Smooth muscle cell (in vitro differentiated cells): ENCODE measurements at regions not wholly inside any gene's neighbourhood (a gene's known extent, or its start where the extent isn't known, plus 50 kb on each side); places are given as distances from the start of the nearest gene placed in this dataset.
"Not testable (repeated sequence)": the region's sequence is repeated elsewhere in the genome, so short reads cannot be mapped to it uniquely, and the experiment has no call there.

Experiments
- DNase-seq: peaks from one replicate; lab custom pipeline; 2025; ENCODE audit not compliant: unreplicated experiment; lab: John Stamatoyannopoulos, UW
- H2AFZ ChIP-seq: fragments of 200-600 bp; sonication (generic); 2 replicates; pipeline ENCODE4 v1.6.0; 2016; ENCODE audit warnings: antibody characterized with exemption, low read depth, mild to moderate bottlenecking
- H3F3A ChIP-seq: fragments of 200-600 bp; sonication (generic); 2 replicates; pipeline ENCODE4 v1.6.0; 2017; ENCODE audit warnings: antibody characterized with exemption, low read depth
- H3K27ac ChIP-seq: fragments of 200-600 bp; sonication (generic); 2 replicates; pipeline ENCODE4 v1.5.1; 2016; ENCODE audit warnings: low read depth, mild to moderate bottlenecking
- H3K27me3 ChIP-seq: fragments of 200-600 bp; sonication (generic); 2 replicates; pipeline ENCODE4 v1.6.1; 2016; ENCODE audit warnings: low read depth, mild to moderate bottlenecking
- H3K36me3 ChIP-seq: fragments of 200-600 bp; sonication (generic); 2 replicates; pipeline ENCODE4 v1.5.1; 2016; ENCODE audit warnings: low read depth
- H3K4me1 ChIP-seq: fragments of 200-600 bp; sonication (generic); 2 replicates; pipeline ENCODE4 v1.5.1; 2016; ENCODE audit warnings: low read depth
- H3K4me2 ChIP-seq: fragments of 200-600 bp; sonication (generic); 2 replicates; pipeline ENCODE4 v1.6.0; 2016; ENCODE audit warnings: mild to moderate bottlenecking
- H3K4me3 ChIP-seq: fragments of 200-600 bp; sonication (generic); 2 replicates; pipeline ENCODE4 v1.5.1; 2016; ENCODE audit warnings: mild to moderate bottlenecking
- H3K79me2 ChIP-seq: fragments of 200-600 bp; sonication (generic); 2 replicates; pipeline ENCODE4 v1.6.0; 2016; ENCODE audit warnings: low read depth, mild to moderate bottlenecking
- H3K9ac ChIP-seq: fragments of 200-600 bp; sonication (generic); 2 replicates; pipeline ENCODE4 v1.6.0; 2016; ENCODE audit warnings: low read depth
- H3K9me3 ChIP-seq: fragments of 200-600 bp; sonication (generic); replicated peaks from 2 replicates; pipeline ENCODE4 v1.5.1; 2016; ENCODE audit warnings: low read depth
- H4K20me1 ChIP-seq: fragments of 200-600 bp; sonication (generic); 2 replicates; pipeline ENCODE4 v1.6.0; 2016; ENCODE audit warnings: low read depth
- CTCF ChIP-seq: fragments of 200-600 bp; sonication (generic); IDR thresholded peaks from 2 replicates; pipeline ENCODE4 v1.5.1; 2017; ENCODE audit warnings: borderline replicate concordance, mild to moderate bottlenecking, antibody characterized with exemption; ENCODE audit not compliant: insufficient read depth, poor library complexity, severe bottlenecking
- WGBS: methylation state at CpG from one replicate; pipeline ENCODE4 v1.1.7; 2016; ENCODE audit warnings: low lambda C conversion rate; 5-methylcytosine and 5-hydroxymethylcytosine counted together

GRCh38 chr5:58182287-58182841 lies 277.5 kb downstream of the PLK2 start:
- Histone ChIP-seq H3K4me1 (peaks cover 3% of the 10 kb centered on the region), H3K27me3 (no peaks in the 10 kb centered on the region), H3K36me3 (no peaks in the 10 kb centered on the region), H3K4me2 (peak overlapping the region; percentile 9), H3K4me3 (no peak overlapping the region), H3K9me3 (no peaks in the 10 kb centered on the region), H3F3A (no peaks in the 10 kb centered on the region), H3K9ac (no peak overlapping the region), H3K79me2 (no peaks in the 10 kb centered on the region), H3K27ac (no peak overlapping the region), H4K20me1 (no peaks in the 10 kb centered on the region), H2AFZ (no peak overlapping the region)
- WGBS: 49% methylated on average over 3 of the region's 3 CpGs
- TF ChIP-seq CTCF: no peak
- no peak for DNase-seq

GRCh38 chr5:58181578-58182286 lies 278.2 kb downstream of the PLK2 start:
- no peak for DNase-seq
- Histone ChIP-seq H3K79me2 (no peaks in the 10 kb centered on the region), H3K9me3 (no peaks in the 10 kb centered on the region), H3K4me1 (peaks cover 3% of the 10 kb centered on the region), H3F3A (no peaks in the 10 kb centered on the region), H3K9ac (no peak overlapping the region), H3K4me3 (no peak overlapping the region), H3K27ac (no peak overlapping the region), H4K20me1 (no peaks in the 10 kb centered on the region), H2AFZ (peak overlapping the region; percentile 38), H3K4me2 (no peak overlapping the region), H3K36me3 (no peaks in the 10 kb centered on the region), H3K27me3 (no peaks in the 10 kb centered on the region)
- TF ChIP-seq CTCF: no peak
- 70% methylated on average over 6 of the region's 6 CpGs for WGBS

GRCh38 chr5:58172946-58173345 lies 286.9 kb downstream of the PLK2 start:
- H4K20me1 ChIP-seq: no peaks in the 10 kb centered on the region
- DNase-seq: no peak
- 93% methylated on average over 1 of the region's 1 CpG for WGBS
- H3K4me1 ChIP-seq: no peaks in the 10 kb centered on the region
- no peaks in the 10 kb centered on the region for H3F3A ChIP-seq
- no peak overlapping the region for H3K4me3 ChIP-seq
- H3K36me3 ChIP-seq: no peaks in the 10 kb centered on the region
- no peak for TF ChIP-seq CTCF
- H3K27ac ChIP-seq: no peak overlapping the region
- no peak overlapping the region for H3K9ac ChIP-seq
- H3K79me2 ChIP-seq: no peaks in the 10 kb centered on the region
- no peaks in the 10 kb centered on the region for H3K27me3 ChIP-seq
- no peaks in the 10 kb centered on the region for H3K9me3 ChIP-seq
- H3K4me2 ChIP-seq: no peak overlapping the region
- H2AFZ ChIP-seq: no peak overlapping the region

- TF ChIP-seq CTCF: no peak
- H3K9ac ChIP-seq: no peak overlapping the region
- H3K4me1 ChIP-seq: no peaks in the 10 kb centered on the region
- H3K27ac ChIP-seq: no peak overlapping the region
- H3K36me3 ChIP-seq: no peaks in the 10 kb centered on the region
- H3F3A ChIP-seq: no peaks in the 10 kb centered on the region
- 86% methylated on average over 3 of the region's 3 CpGs for WGBS
- no peaks in the 10 kb centered on the region for H4K20me1 ChIP-seq
- no peak overlapping the region for H3K4me2 ChIP-seq
- no peak overlapping the region for H2AFZ ChIP-seq
- H3K4me3 ChIP-seq: no peak overlapping the region
- H3K9me3 ChIP-seq: no peaks in the 10 kb centered on the region
- H3K79me2 ChIP-seq: no peaks in the 10 kb centered on the region
- H3K27me3 ChIP-seq: no peaks in the 10 kb centered on the region
- no peak for DNase-seq
These were observed 294.7 kb downstream of the PLK2 start for GRCh38 chr5:58165152-58165551.

- not testable (repeated sequence) for H3K27me3 ChIP-seq, H3K4me3 ChIP-seq, H3K4me1 ChIP-seq, H3K79me2 ChIP-seq, H3K4me2 ChIP-seq, H3K27ac ChIP-seq, DNase-seq, H4K20me1 ChIP-seq, H3K36me3 ChIP-seq, H2AFZ ChIP-seq, H3K9ac ChIP-seq, H3K9me3 ChIP-seq
- H3F3A ChIP-seq: peaks cover 14% of the 10 kb centered on the region
- WGBS: 81% methylated on average over 6 of the region's 6 CpGs
These were observed 298.0 kb downstream of the PLK2 start for GRCh38 chr5:58161889-58162288.
